HCT116 (cell line): ENCODE measurements at regions not wholly inside any gene's neighbourhood (a gene's known extent, or its start where the extent isn't known, plus 50 kb on each side); places are given as distances from the start of the nearest gene placed in this dataset.

ENCODE experiments used
- ATAC-seq: fragments of 200-7000 bp; cut with Tn5 transposase; 2 replicates; pipeline ENCODE4 v1.9.1; 2020; ENCODE audit warnings: mild to moderate bottlenecking, moderate library complexity
- BruUV-seq: library from RNA; stranded (reverse); fragments of 400-500 nt; replicated peaks from 2 replicates; lab custom pipeline; 2021; lab: Mats Ljungman, UMichigan
- CTCF ChIA-PET: fragments of 300-600 bp; sonication (Branson Sonifier 250); formaldehyde crosslinking; loops from one replicate; lab custom pipeline; 2021; ENCODE audit warnings: antibody characterized with exemption; lab: Charles Lee
- POLR2A ChIA-PET: fragments of 300-600, 350-600 bp; sonication (Branson Sonifier 250); formaldehyde crosslinking; loops from one replicate; lab custom pipeline; 2021; ENCODE audit warnings: antibody characterized with exemption; lab: Charles Lee
- RAD21 ChIA-PET, 2 experiments: fragments of 300-600 bp; sonication (Branson Sonifier 250); formaldehyde crosslinking; loops; one replicate each; lab custom pipeline; 2023; ENCODE audit warnings: low total read pairs in 2 of 2; ENCODE audit not compliant: uncharacterized antibody in 2 of 2, unreplicated experiment in 2 of 2, low non-redundant PET in 1 of 2; lab: Charles Lee
- DNase-seq: peaks from one replicate; pipeline ENCODE4 v3.0.0-alpha.2; 2010; ENCODE audit warnings: low read depth, low spot score
- H2AFZ ChIP-seq: fragments of 200-600 bp; shearing (Covaris generic), sonication (generic); 2 replicates; pipeline ENCODE4 v1.6.1; 2017; ENCODE audit warnings: low read depth, mixed run types, mixed read lengths, antibody characterized with exemption, low read length; ENCODE audit not compliant: poor library complexity, severe bottlenecking
- H3K27ac ChIP-seq: 2 replicates; pipeline ENCODE4 v1.5.1; 2012; ENCODE audit warnings: low read depth, low read length
- H3K27me3 ChIP-seq: fragments of 200-600 bp; sonication (generic); 2 replicates; pipeline ENCODE4 v1.6.1; 2016; ENCODE audit warnings: mixed run types, low read length, mixed read lengths; ENCODE audit not compliant: insufficient read depth
- H3K36me3 ChIP-seq, 2 experiments: fragments of 200-500 bp in 1 of 2; fragments of 200-600 bp in 1 of 2; sonication (Bioruptor generic) in 1 of 2; sonication (generic) in 1 of 2; 2 replicates each; pipeline versions ENCODE4 v1.5.1 to v1.6.1; 2014 to 2016; ENCODE audit warnings: low read length in 2 of 2, inconsistent platforms in 1 of 2, mixed read lengths in 1 of 2, mixed run types in 1 of 2; ENCODE audit not compliant: insufficient read depth in 2 of 2, control insufficient read depth in 1 of 2
- H3K4me1 ChIP-seq, 2 experiments: fragments of 200-600 bp in 1 of 2; sonication (generic) in 1 of 2; 2 replicates each; pipeline versions ENCODE4 v1.5.1 to v1.6.1; 2012 to 2017; ENCODE audit warnings: low read length in 2 of 2, inconsistent platforms in 1 of 2, mild to moderate bottlenecking in 1 of 2, mixed read lengths in 1 of 2, mixed run types in 1 of 2, moderate library complexity in 1 of 2; ENCODE audit not compliant: insufficient read depth in 2 of 2, control insufficient read depth in 1 of 2
- H3K4me2 ChIP-seq: fragments of 200-600 bp; sonication (generic); 2 replicates; pipeline ENCODE4 v1.6.1; 2017; ENCODE audit warnings: mixed run types, low read length, mixed read lengths
- H3K4me3 ChIP-seq, 2 experiments: fragments of 200-600 bp in 1 of 2; sonication (generic) in 1 of 2; replicated peaks in 1 of 2; 2 replicates each; pipeline ENCODE4 v1.5.1; 2011 to 2016; ENCODE audit warnings: low read length in 2 of 2, control low read depth in 1 of 2, low read depth in 1 of 2, mild to moderate bottlenecking in 1 of 2, mixed read lengths in 1 of 2, mixed run types in 1 of 2
- H3K79me2 ChIP-seq: fragments of 200-600 bp; sonication (generic); 2 replicates; pipeline ENCODE4 v1.6.1; 2017; ENCODE audit warnings: mild to moderate bottlenecking, mixed run types, low read length, moderate library complexity, mixed read lengths; ENCODE audit not compliant: insufficient read depth
- H3K9ac ChIP-seq: fragments of 200-600 bp; sonication (generic); 2 replicates; pipeline ENCODE4 v1.6.1; 2016; ENCODE audit warnings: low read length, mixed read lengths
- H3K9me2 ChIP-seq: fragments of 200-600 bp; sonication (generic), shearing (Covaris generic); 2 replicates; pipeline ENCODE4 v1.6.1; 2017; ENCODE audit warnings: mixed run types, mild to moderate bottlenecking, moderate library complexity; ENCODE audit not compliant: insufficient read depth
- H3K9me3 ChIP-seq, 2 experiments: fragments of 200-500 bp in 1 of 2; fragments of 200-600 bp in 1 of 2; sonication (Bioruptor generic) in 1 of 2; sonication (generic) in 1 of 2; 2 replicates each; pipeline ENCODE4 v1.6.1; 2014 to 2017; ENCODE audit warnings: low read length in 2 of 2, mixed read lengths in 2 of 2, inconsistent platforms in 1 of 2, low read depth in 1 of 2, mild to moderate bottlenecking in 1 of 2, mixed run types in 1 of 2, moderate library complexity in 1 of 2; ENCODE audit not compliant: control insufficient read depth in 1 of 2, insufficient read depth in 1 of 2
- H4K20me1 ChIP-seq: fragments of 200-600 bp; sonication (generic), shearing (Covaris generic); 2 replicates; pipeline ENCODE4 v1.6.1; 2017; ENCODE audit warnings: mixed run types, mild to moderate bottlenecking, moderate library complexity; ENCODE audit not compliant: insufficient read depth
- CTCF ChIP-seq, 3 experiments: fragments of 200-600 bp in 1 of 3; sonication (generic) in 1 of 3; IDR thresholded peaks in 2 of 3; conservative IDR thresholded peaks in 1 of 3; 2 replicates each; pipeline ENCODE4 v1.5.1; 2012 to 2017; ENCODE audit warnings: low read depth in 2 of 3, low read length in 2 of 3, antibody characterized with exemption in 1 of 3, borderline replicate concordance in 1 of 3, control low read depth in 1 of 3, mild to moderate bottlenecking in 1 of 3, mixed read lengths in 1 of 3, mixed run types in 1 of 3, moderate library complexity in 1 of 3; ENCODE audit not compliant: insufficient read depth in 1 of 3
- EGR1 ChIP-seq: IDR thresholded peaks from 2 replicates; pipeline ENCODE4 v1.6.1; 2012; ENCODE audit warnings: low read depth
- FOSL1 ChIP-seq: IDR thresholded peaks from 2 replicates; pipeline ENCODE4 v1.6.1; 2012; ENCODE audit warnings: low read depth
- JUND ChIP-seq: IDR thresholded peaks from 2 replicates; pipeline ENCODE4 v1.6.1; 2012
- POLR2A ChIP-seq: IDR thresholded peaks from 2 replicates; pipeline ENCODE4 v1.7.0; 2011; ENCODE audit warnings: borderline replicate concordance; ENCODE audit not compliant: insufficient read depth, insufficient read length; ENCODE audit errors: extremely low read depth
- POLR2AphosphoS5 ChIP-seq: IDR thresholded peaks from 2 replicates; pipeline ENCODE4 v1.6.1; 2011; ENCODE audit warnings: mild to moderate bottlenecking, low read depth, low read length, moderate library complexity
- SIN3A ChIP-seq: IDR thresholded peaks from 2 replicates; pipeline ENCODE4 v1.6.1; 2012; ENCODE audit warnings: low read depth
- SRF ChIP-seq: IDR thresholded peaks from 2 replicates; pipeline ENCODE4 v1.6.1; 2012; ENCODE audit warnings: low read depth
- ZFX ChIP-seq: fragments of 450-650 bp; IDR thresholded peaks from 2 replicates; pipeline ENCODE4 v1.6.1; 2017
- ZNF274 ChIP-seq: fragments of 200-500 bp; sonication (Bioruptor generic); IDR thresholded peaks from 2 replicates; pipeline ENCODE4 v1.6.1; 2014; ENCODE audit warnings: mild to moderate bottlenecking, low read depth, low read length, inconsistent platforms
- intact Hi-C: fragments of 100-400 bp; cut with micrococcal nuclease; formaldehyde crosslinking; loops from 2 replicates; pipeline ENCODE4 v1.10.0; 2022
- TF ChIP-seq, protein P1 (sequence below): IDR thresholded peaks from 2 replicates; pipeline ENCODE4 v1.6.1; 2011; ENCODE audit warnings: mild to moderate bottlenecking, low read length, moderate library complexity; ENCODE audit not compliant: insufficient replicate concordance; ENCODE audit errors: extremely low read depth
- TF ChIP-seq, protein P2 (sequence below): IDR thresholded peaks from 2 replicates; pipeline ENCODE4 v1.6.1; 2012

GRCh38 chr9:80448996-80449395 lies 877.2 kb downstream of the TLE4 start (continued):
- TF ChIP-seq, protein P1, sequence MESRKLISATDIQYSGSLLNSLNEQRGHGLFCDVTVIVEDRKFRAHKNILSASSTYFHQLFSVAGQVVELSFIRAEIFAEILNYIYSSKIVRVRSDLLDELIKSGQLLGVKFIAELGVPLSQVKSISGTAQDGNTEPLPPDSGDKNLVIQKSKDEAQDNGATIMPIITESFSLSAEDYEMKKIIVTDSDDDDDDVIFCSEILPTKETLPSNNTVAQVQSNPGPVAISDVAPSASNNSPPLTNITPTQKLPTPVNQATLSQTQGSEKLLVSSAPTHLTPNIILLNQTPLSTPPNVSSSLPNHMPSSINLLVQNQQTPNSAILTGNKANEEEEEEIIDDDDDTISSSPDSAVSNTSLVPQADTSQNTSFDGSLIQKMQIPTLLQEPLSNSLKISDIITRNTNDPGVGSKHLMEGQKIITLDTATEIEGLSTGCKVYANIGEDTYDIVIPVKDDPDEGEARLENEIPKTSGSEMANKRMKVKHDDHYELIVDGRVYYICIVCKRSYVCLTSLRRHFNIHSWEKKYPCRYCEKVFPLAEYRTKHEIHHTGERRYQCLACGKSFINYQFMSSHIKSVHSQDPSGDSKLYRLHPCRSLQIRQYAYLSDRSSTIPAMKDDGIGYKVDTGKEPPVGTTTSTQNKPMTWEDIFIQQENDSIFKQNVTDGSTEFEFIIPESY = no peak

GRCh38 chr9:80447876-80448275 lies 876.1 kb downstream of the TLE4 start:
- TF ChIP-seq POLR2A (no peak), ZNF274 (no peak), JUND (no peak), POLR2AphosphoS5 (no peak), CTCF (IDR thresholded peaks at IDR 0.05 in 2 of 3, conservative IDR thresholded peaks at IDR 0.05 in 1 of 3; ENCODE audit: borderline replicate concordance in 1 of 3, insufficient read depth in 1 of 3, low read depth in 2 of 3, low read length in 2 of 3) (no peak), ZFX (no peak), FOSL1 (no peak), SRF (no peak), SIN3A (no peak), EGR1 (no peak)
- TF ChIP-seq, protein P1 = no peak
- TF ChIP-seq, protein P2, sequence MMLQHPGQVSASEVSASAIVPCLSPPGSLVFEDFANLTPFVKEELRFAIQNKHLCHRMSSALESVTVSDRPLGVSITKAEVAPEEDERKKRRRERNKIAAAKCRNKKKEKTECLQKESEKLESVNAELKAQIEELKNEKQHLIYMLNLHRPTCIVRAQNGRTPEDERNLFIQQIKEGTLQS = no peak
- no peaks in the 10 kb centered on the region for H4K20me1 ChIP-seq
- H3K4me3 ChIP-seq = no peak overlapping the region
- no peak overlapping the region for H3K27ac ChIP-seq
- no peak overlapping the region for H2AFZ ChIP-seq
- ChIA-PET CTCF (no interaction called here), RAD21 (no interaction called here), POLR2A (no interaction called here)
- no peaks in the 10 kb centered on the region for H3K4me1 ChIP-seq
- intact Hi-C loops = no loop called here
- BruUV-seq = no TSS peak
- H3K36me3 ChIP-seq = no peaks in the 10 kb centered on the region
- DNase-seq (no peak), ATAC-seq (no peak)
- no peaks in the 10 kb centered on the region for H3K27me3 ChIP-seq
- H3K9ac ChIP-seq = no peak overlapping the region
- peaks cover 5 to 6% of the 10 kb centered on the region in 2 experiments; a peak in 2 of 4 replicates for H3K9me3 ChIP-seq
- H3K4me2 ChIP-seq = no peak overlapping the region
- no peaks in the 10 kb centered on the region for H3K9me2 ChIP-seq
- H3K79me2 ChIP-seq = no peaks in the 10 kb centered on the region
